ENCODE measurements at regions not wholly inside any gene's neighbourhood (a gene's known extent, or its start where the extent isn't known, plus 50 kb on each side); places are given as distances from the start of the nearest gene placed in this dataset.

DNA sequence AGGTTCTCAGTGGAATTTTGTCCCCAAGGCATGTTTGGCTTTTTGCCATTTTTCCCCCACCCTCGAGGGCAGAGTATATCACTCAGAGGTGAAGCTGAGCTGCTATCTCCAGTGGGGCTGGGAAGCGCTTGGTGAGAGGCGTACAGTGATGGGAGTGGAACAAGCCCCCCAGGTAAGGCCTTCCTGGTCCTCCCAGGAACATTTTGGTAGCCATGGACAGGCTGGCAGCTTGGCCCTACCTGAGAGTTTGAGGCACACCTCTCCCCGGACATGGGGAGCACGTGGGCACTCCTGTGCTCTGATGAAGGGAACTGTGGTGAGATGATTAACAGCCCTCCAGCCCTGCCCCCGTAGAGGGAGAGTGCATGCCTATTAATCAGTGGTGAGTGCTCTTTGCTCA lies 99.3 kb downstream of the C1QL2 start:
- WGBS (ENCODE audit: insufficient coverage): 76% methylated on average over 6 of the region's 6 CpGs
- no peak for DNase-seq (ENCODE audit: low read depth in 4 of 6, low spot score in 6 of 6)
- no peaks in the 10 kb centered on the region for H3K4me1 ChIP-seq (ENCODE audit: control insufficient read depth, insufficient read depth, low read length)

DNA sequence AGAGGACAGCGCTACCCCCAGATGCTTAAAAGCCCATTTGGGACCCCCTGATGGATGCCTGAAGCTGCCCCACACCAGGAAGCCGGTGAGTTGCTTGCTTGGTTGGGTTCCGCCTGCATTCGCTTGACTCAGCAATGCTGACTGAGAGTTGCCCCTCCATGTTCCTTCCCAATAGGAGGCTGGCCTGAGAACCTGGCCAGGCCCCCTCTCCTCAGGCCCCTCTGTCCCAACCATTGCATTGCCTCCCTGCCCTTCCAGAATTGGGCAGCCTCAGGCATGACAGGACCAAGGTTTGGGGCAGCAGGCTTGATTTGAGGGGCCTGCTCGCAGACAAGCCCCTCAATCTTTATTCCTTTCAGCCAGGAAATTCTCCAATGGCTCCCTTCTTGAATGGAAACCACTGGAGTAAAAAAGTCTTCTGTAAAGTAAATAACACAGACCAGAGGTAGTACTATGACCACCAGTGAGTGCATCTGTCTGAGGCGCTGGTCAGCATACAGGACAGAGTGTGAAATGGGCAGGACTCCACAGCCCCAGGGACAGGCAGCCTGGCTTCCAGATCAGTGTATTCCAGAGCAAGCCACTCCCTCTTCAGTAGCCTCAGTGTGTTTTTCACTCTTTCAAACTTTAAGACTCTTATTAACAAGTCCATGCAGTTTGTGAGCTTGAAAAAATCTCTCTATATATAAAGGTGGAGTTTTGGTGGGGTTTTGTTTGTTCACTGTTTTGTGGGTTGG lies 104.7 kb downstream of the C1QL2 start:
- Histone ChIP-seq H3K27me3 (ENCODE audit: control insufficient read depth, insufficient read depth, low read length) (no peaks in the 10 kb centered on the region), H3K9me3 (ENCODE audit: control insufficient read depth, insufficient read depth, low read length) (no peaks in the 10 kb centered on the region), H3K27ac (ENCODE audit: low read depth, low read length) (no peak overlapping the region), H3K36me3 (ENCODE audit: control insufficient read depth, insufficient read depth, low read length) (no peaks in the 10 kb centered on the region), H3K4me3 (ENCODE audit: low read depth, low read length) (no peak overlapping the region), H3K4me1 (ENCODE audit: control insufficient read depth, insufficient read depth, low read length) (no peaks in the 10 kb centered on the region)
- WGBS (ENCODE audit: insufficient coverage): 85% methylated on average over 5 of the region's 6 CpGs
- no peak for DNase-seq (ENCODE audit: low read depth in 4 of 6, low spot score in 6 of 6)

More for the DNA sequence above, 99.3 kb downstream of the C1QL2 start:
- no peaks in the 10 kb centered on the region for H3K36me3 ChIP-seq (ENCODE audit: control insufficient read depth, insufficient read depth, low read length)
- H3K27me3 ChIP-seq (ENCODE audit: control insufficient read depth, insufficient read depth, low read length): no peaks in the 10 kb centered on the region
- no peaks in the 10 kb centered on the region for H3K9me3 ChIP-seq (ENCODE audit: control insufficient read depth, insufficient read depth, low read length)
- H3K27ac ChIP-seq (ENCODE audit: low read depth, low read length): no peak overlapping the region
- H3K4me3 ChIP-seq (ENCODE audit: low read depth, low read length): no peak overlapping the region

DNA sequence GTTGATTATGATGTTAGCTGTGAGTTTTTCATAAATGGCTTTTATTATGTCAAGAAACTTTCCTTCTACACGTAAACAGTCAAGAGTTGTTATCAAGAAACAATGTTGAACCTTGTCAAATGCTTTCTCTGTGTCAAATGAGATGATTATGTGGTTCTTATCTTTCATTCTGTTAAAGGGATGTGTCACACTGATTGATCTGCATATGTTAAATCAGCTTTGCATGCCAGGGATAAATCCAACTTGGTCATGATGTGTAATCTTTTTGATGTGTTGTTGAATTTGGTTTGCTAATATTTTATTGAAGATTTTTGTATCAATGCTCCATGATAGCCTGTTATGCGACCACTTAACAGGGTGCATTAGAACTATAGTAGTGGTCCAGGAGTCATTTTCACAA lies 107.3 kb downstream of the C1QL2 start:
- Histone ChIP-seq H3K9me3 (ENCODE audit: control insufficient read depth, insufficient read depth, low read length) (no peaks in the 10 kb centered on the region), H3K36me3 (ENCODE audit: control insufficient read depth, insufficient read depth, low read length) (no peaks in the 10 kb centered on the region), H3K4me3 (ENCODE audit: low read depth, low read length) (no peak overlapping the region), H3K4me1 (ENCODE audit: control insufficient read depth, insufficient read depth, low read length) (no peaks in the 10 kb centered on the region), H3K27ac (ENCODE audit: low read depth, low read length) (no peak overlapping the region), H3K27me3 (ENCODE audit: control insufficient read depth, insufficient read depth, low read length) (no peaks in the 10 kb centered on the region)
- no CpG with 5 or more reads among the region's 2 CpGs for WGBS (ENCODE audit: insufficient coverage)
- no peak for DNase-seq (ENCODE audit: low read depth in 4 of 6, low spot score in 6 of 6)

DNA sequence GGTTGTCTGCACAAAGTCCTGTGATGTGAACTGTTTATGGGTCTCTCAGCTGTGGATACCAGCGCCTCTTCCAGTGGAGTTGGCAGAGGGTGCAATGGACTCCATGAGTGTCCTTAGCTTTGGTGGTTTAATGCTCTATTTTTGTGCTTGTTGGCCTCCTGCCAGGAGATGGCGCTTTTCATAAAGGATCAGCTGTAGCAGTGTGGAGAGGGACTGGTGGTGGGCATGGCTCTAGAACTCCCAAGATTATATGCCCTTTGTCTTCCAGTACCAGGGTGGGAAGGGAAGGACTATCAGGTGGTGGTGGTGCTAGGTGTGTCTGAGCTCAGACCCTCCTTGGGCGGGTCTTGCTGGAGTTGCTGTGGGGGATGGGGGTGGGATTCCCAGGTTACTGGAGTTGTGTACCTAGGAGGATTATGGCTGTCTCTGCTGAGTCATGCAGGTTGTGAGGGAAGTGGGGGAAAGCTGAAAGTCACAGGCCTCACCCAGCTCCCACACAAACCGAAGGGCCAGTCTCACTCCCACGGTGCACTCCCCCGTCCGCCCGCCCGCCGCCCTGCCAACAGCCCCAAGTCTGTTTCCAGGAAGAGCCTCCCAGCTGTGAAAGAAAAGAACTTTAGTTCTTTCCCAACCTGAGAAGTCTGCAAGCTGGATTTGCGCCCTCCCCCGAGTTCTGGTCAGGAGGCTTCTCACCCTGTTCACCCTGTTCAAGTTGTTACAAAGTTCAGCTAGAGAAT lies 108.1 kb downstream of the MARCO start:
- DNase-seq (ENCODE audit: low read depth in 4 of 6, low spot score in 6 of 6): peak in 1 of 6 donors; percentile 12
- Histone ChIP-seq H3K27ac (ENCODE audit: low read depth, low read length) (no peak overlapping the region), H3K4me1 (ENCODE audit: control insufficient read depth, insufficient read depth, low read length) (no peaks in the 10 kb centered on the region), H3K4me3 (ENCODE audit: low read depth, low read length) (no peak overlapping the region), H3K27me3 (ENCODE audit: control insufficient read depth, insufficient read depth, low read length) (no peaks in the 10 kb centered on the region), H3K9me3 (ENCODE audit: control insufficient read depth, insufficient read depth, low read length) (no peaks in the 10 kb centered on the region), H3K36me3 (ENCODE audit: control insufficient read depth, insufficient read depth, low read length) (no peaks in the 10 kb centered on the region)
- WGBS (ENCODE audit: insufficient coverage): 84% methylated on average over 9 of the region's 12 CpGs
